ENCODE measurements at regions not wholly inside any gene's neighbourhood (a gene's known extent, or its start where the extent isn't known, plus 50 kb on each side); places are given as distances from the start of the nearest gene placed in this dataset.

GRCh38 chr20:53816872-53817398 is 223.3 kb upstream of the ZNF217 start:
- TF ChIP-seq CTCF (IDR thresholded peaks at IDR 0.05) (no peak), POLR2A (IDR thresholded peaks at IDR 0.05) (no peak)

Measured in adrenal gland (tissue), 5 donors.